ENCODE measurements at regions not wholly inside any gene's neighbourhood (a gene's known extent, or its start where the extent isn't known, plus 50 kb on each side); places are given as distances from the start of the nearest gene placed in this dataset.

DNA sequence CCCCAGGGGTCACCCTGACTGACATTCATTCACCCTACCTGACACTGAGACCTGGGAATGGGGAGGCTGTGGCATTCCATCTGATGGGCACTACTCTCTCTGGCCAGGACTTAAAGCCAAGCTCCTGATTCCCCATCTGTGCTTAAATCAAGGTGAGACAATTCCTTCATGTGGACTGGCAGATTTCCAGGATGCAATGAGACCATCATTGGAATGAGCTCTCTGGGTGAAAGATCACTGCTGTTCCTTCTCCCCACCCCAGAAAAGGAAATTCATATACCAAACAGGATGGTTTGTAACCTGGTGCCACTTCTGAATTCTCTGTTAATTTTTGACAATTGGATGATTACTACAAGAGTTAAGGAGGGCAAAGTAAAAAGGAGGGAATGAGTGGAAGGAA, 354.8 kb downstream of the MID1IP1 start:
- Histone ChIP-seq H3K4me3 (ENCODE audit: control insufficient read depth in 2 of 3, extremely low read depth in 1 of 3, insufficient read depth in 2 of 3, low read depth in 1 of 3, low read length in 3 of 3) (no peak overlapping the region), H3K36me3 (ENCODE audit: control insufficient read depth in 2 of 2, extremely low read depth in 1 of 2, insufficient read depth in 2 of 2, low read length in 2 of 2) (no peaks in the 10 kb centered on the region), H3K79me2 (ENCODE audit: control insufficient read depth, insufficient read depth, low read length) (no peaks in the 10 kb centered on the region), H3K9me3 (ENCODE audit: control insufficient read depth, low read depth, low read length) (no peaks in the 10 kb centered on the region), H3K9me1 (ENCODE audit: control insufficient read depth, extremely low read depth, insufficient read depth, low read length) (no peaks in the 10 kb centered on the region), H3K9ac (ENCODE audit: control insufficient read depth, extremely low read depth, insufficient read depth, low read length) (no peak overlapping the region), H4K20me1 (ENCODE audit: control insufficient read depth, extremely low read depth, insufficient read depth, low read length) (no peaks in the 10 kb centered on the region), H3K4me2 (ENCODE audit: control insufficient read depth, extremely low read depth, insufficient read depth, low read depth, low read length) (no peak overlapping the region), H3K27ac (ENCODE audit: control insufficient read depth, insufficient read depth, low read length) (no peak overlapping the region), H2AFZ (ENCODE audit: control insufficient read depth, low read length) (no peak overlapping the region), H3K27me3 (ENCODE audit: control insufficient read depth, extremely low read depth, insufficient read depth, low read length) (peaks cover 9% of the 10 kb centered on the region), H3K4me1 (ENCODE audit: control insufficient read depth, extremely low read depth, insufficient read depth, low read length) (no peaks in the 10 kb centered on the region)
- FAIRE-seq, result no peak
- DNase-seq (ENCODE audit: low read depth, low spot score), result no peak
- dilution Hi-C loops (cut with MboI; ENCODE audit: extremely low pct_ligation_motif_present, low sequenced_read_pairs), result no loop called here
- no peak for TF ChIP-seq EZH2 (IDR thresholded peaks at IDR 0.05; ENCODE audit: low read length)
- TF ChIP-seq, protein P1, sequence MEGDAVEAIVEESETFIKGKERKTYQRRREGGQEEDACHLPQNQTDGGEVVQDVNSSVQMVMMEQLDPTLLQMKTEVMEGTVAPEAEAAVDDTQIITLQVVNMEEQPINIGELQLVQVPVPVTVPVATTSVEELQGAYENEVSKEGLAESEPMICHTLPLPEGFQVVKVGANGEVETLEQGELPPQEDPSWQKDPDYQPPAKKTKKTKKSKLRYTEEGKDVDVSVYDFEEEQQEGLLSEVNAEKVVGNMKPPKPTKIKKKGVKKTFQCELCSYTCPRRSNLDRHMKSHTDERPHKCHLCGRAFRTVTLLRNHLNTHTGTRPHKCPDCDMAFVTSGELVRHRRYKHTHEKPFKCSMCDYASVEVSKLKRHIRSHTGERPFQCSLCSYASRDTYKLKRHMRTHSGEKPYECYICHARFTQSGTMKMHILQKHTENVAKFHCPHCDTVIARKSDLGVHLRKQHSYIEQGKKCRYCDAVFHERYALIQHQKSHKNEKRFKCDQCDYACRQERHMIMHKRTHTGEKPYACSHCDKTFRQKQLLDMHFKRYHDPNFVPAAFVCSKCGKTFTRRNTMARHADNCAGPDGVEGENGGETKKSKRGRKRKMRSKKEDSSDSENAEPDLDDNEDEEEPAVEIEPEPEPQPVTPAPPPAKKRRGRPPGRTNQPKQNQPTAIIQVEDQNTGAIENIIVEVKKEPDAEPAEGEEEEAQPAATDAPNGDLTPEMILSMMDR (optimal IDR thresholded peaks at IDR 0.05 in 1 of 3, IDR thresholded peaks at IDR 0.05 in 1 of 3, conservative IDR thresholded peaks at IDR 0.05 in 1 of 3; ENCODE audit: extremely low read depth in 1 of 3, insufficient read depth in 2 of 3, low read length in 3 of 3), result no peak

DNA sequence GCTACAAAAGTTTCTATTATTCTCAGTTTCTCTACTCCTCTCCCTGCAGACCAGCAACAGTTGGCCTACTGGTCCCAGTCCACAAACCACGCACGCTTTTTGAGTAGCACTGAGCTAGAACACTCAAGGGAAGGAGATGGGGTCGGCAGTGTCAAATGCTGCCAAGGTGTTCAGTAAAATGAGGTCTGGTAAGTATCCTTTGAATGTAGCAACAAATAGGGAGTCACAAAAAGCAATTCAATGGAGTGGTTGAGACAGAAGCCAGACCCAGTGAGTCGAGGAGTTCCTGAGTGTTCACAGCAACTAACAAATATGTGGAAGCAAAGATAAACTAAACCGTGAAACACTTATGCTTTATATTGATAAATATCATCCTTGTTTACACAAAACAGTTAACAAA, 355.7 kb downstream of the MID1IP1 start:
- no peak for FAIRE-seq
- Histone ChIP-seq H4K20me1 (ENCODE audit: control insufficient read depth, extremely low read depth, insufficient read depth, low read length) (no peaks in the 10 kb centered on the region), H3K4me1 (ENCODE audit: control insufficient read depth, extremely low read depth, insufficient read depth, low read length) (no peaks in the 10 kb centered on the region), H3K9me3 (ENCODE audit: control insufficient read depth, low read depth, low read length) (no peaks in the 10 kb centered on the region), H3K9ac (ENCODE audit: control insufficient read depth, extremely low read depth, insufficient read depth, low read length) (no peak overlapping the region), H3K79me2 (ENCODE audit: control insufficient read depth, insufficient read depth, low read length) (no peaks in the 10 kb centered on the region), H3K9me1 (ENCODE audit: control insufficient read depth, extremely low read depth, insufficient read depth, low read length) (no peaks in the 10 kb centered on the region), H3K27me3 (ENCODE audit: control insufficient read depth, extremely low read depth, insufficient read depth, low read length) (peaks cover 18% of the 10 kb centered on the region), H3K27ac (ENCODE audit: control insufficient read depth, insufficient read depth, low read length) (no peak overlapping the region), H3K36me3 (ENCODE audit: control insufficient read depth in 2 of 2, extremely low read depth in 1 of 2, insufficient read depth in 2 of 2, low read length in 2 of 2) (no peaks in the 10 kb centered on the region), H2AFZ (ENCODE audit: control insufficient read depth, low read length) (no peak overlapping the region), H3K4me2 (ENCODE audit: control insufficient read depth, extremely low read depth, insufficient read depth, low read depth, low read length) (no peak overlapping the region), H3K4me3 (ENCODE audit: control insufficient read depth in 2 of 3, extremely low read depth in 1 of 3, insufficient read depth in 2 of 3, low read depth in 1 of 3, low read length in 3 of 3) (no peak overlapping the region)
- dilution Hi-C loops (cut with MboI; ENCODE audit: extremely low pct_ligation_motif_present, low sequenced_read_pairs), result no loop called here
- DNase-seq (ENCODE audit: low read depth, low spot score), result no peak
- TF ChIP-seq, protein P1 (optimal IDR thresholded peaks at IDR 0.05 in 1 of 3, IDR thresholded peaks at IDR 0.05 in 1 of 3, conservative IDR thresholded peaks at IDR 0.05 in 1 of 3; ENCODE audit: extremely low read depth in 1 of 3, insufficient read depth in 2 of 3, low read length in 3 of 3), result no peak
- TF ChIP-seq EZH2 (IDR thresholded peaks at IDR 0.05; ENCODE audit: low read length), result no peak

Data from keratinocyte (primary cell).